ELF-1 (cell line): ENCODE measurements at regions not wholly inside any gene's neighbourhood (a gene's known extent, or its start where the extent isn't known, plus 50 kb on each side); places are given as distances from the start of the nearest gene placed in this dataset.
"Not testable (repeated sequence)": the region's sequence is repeated elsewhere in the genome, so short reads cannot be mapped to it uniquely, and the experiment has no call there.

Experiments used
- DNase-seq: peaks from one replicate; pipeline ENCODE4 v3.0.0-alpha.2; 2016; ENCODE audit warnings: low read depth, low spot score

DNA sequence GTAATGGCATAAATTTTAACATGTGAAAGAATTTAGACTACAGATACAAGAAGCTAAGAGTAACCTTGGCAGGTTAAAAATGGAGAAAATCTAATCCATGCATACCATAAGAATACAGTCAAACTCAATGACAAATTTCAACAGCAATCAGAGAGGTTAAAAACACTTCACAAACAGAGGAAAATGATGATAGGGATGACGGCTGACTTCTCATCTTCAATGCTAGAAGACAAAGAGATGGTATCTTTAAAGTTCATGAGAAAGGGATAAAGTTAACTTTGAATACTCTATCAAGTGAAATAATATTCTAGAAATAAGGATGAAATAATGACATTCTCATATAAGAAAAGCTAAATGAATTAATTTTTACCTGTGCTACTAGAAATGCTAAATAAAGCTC is 1130.2 kb upstream of the MIR17HG start:
- no peak for DNase-seq

DNA sequence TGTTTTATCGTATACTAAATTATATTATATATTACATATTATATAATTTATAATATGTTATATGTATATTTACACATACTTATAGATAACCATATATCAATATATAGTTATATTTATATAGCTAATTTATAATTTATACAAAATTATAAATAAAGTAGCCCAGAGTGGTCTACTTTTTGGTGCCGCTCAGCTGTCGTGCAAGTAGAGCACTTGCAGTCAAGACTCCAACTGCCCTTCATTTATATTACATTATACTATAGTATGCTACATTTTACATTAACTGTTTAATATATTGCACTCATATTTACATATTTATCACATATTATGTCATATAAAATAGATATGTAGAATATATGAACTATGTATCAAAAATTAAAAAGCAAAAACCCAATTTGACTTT is 1124.7 kb upstream of the MIR17HG start:
- no peak for DNase-seq

- no peak for DNase-seq
Measured at GRCh38 chr13:90230311-90230710, 1117.2 kb upstream of the MIR17HG start.

DNA sequence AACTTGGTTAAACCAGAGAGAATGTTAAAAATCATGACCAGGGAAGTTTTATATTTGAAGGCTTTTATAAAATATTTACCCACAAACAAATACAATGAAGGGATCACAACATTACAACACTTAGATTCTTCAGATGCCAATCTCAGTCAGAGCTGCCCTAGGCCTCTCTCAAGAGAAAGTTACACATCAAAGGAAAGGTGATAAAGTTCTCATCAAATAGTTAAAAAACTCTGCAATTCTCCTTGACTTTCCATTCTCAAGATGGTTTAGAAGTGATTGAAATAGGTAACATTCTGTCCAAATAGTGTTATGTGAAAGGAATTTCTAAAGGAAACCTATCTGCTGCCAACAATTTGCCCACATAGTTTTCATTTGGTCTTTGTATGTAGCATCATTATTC is 1115.2 kb upstream of the MIR17HG start:
- no peak for DNase-seq

GRCh38 chr13:90233933-90234672 is 1113.4 kb upstream of the MIR17HG start:
- no peak for DNase-seq

- DNase-seq = no peak
Measured at GRCh38 chr13:90237852-90238251, 1109.6 kb upstream of the MIR17HG start.

DNA sequence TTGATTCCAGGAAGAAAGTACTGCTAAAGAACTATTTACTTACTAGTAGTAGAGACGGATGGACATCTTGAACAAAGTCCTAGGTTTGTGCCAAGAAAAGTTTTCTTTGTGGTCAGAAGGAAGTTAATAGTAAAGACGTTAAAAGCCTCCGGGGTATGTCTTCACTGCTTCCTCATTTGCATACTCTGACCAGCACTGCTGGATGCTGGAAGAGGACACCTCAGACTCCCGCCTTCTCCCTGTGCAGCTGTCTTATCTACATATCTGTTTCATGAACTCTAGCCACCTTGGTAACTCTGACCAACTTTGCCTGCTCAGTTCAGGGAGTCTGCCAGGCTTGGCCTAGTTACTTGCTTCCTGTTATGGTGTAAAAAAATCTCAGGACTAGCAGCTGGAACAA is 1109.1 kb upstream of the MIR17HG start:
- DNase-seq = peak; percentile 50

GRCh38 chr13:90239130-90239529 is 1108.4 kb upstream of the MIR17HG start:
- no peak for DNase-seq

GRCh38 chr13:90246005-90246404 is 1101.5 kb upstream of the MIR17HG start:
- no peak for DNase-seq

DNA sequence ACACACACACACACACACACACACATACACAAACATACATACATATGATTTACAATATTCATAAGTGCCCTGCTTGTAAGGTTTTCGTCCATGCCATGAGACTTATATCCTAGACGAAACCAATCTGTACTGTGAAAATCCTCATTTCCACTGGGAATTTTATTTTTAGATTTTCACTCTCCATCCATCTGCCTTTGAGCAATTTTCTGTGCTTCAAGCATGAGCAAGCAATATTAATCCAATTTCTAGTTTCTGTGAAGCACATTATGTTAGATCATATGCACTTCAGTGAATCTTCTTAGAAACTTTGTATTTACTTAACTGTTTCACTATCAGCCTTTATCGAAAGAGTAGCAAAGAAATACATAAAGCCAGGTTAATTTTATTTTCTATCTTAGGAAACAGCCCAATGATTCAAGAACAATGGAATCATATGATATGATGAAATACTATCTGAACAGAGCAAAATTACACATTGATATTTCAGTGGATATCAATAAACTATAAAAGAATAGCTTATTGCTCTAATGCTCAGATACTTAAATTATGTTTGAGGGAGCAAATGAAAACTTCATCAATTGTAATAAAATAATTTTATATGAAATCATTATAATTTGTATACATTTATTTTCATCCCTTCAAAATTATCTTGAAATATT is 1100.7 kb upstream of the MIR17HG start:
- no peak for DNase-seq

DNA sequence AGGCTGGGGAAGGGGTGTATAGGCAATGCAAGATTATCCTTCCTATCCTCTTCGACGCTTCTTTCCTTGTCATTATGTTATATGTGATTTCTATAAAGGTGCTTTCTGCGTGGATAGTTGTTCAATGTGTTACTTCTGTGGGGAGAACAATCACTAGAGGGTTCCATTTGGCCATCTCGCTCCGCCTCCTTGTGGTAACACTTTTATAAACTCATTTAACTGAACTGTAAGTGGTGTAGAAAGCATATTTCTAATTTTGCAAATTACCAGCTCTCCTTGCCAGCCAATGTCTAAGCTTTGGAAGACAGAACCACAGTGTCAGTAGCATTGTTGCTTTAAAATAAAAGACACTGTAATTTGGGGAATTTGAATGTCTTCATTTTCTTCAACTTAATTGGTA is 1093.7 kb upstream of the MIR17HG start:
- no peak for DNase-seq

DNA sequence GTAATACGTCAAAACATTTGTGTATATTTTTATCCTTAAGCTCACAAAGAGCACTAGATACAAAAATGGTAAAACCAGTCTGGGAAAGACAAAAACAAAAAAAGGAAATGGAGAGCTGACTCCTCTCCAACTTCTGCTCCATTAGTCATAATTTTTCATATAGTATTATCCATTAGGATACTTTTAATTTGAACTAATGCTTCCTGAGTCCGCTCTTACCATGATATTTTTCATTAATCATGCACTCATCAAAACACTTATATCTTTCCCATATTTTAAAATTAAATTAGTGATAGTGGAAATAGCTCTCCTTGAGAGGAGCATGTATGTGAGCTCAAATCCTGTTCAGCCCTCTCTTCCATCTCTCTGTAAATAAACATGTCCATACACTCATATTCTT is 1093.0 kb upstream of the MIR17HG start:
- no peak for DNase-seq

GRCh38 chr13:90256746-90257145 is 1090.7 kb upstream of the MIR17HG start:
- no peak for DNase-seq

DNA sequence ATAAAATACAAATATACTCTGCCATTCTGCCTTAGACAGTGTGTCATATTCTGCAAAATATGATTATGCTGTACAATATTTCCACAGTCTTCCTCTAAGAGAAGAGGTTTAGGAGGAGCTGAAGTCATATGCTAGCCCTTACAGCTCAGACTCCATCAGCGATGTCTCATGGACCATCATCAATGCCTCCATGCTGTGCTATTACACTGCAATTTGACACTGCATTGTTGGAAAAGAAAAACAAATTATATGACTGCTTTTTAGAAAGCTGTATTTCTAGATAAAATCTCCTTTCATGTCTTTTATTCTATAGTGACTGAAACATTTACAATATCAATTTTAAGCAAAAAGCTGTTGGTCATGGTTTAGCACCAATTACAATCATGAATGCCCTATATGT is 1089.4 kb upstream of the MIR17HG start:
- no peak for DNase-seq

- peak; percentile 33 for DNase-seq
Measured at GRCh38 chr13:90261343-90261742, 1086.1 kb upstream of the MIR17HG start.

- no peak for DNase-seq
Measured at GRCh38 chr13:90270226-90270625, 1077.3 kb upstream of the MIR17HG start.

DNA sequence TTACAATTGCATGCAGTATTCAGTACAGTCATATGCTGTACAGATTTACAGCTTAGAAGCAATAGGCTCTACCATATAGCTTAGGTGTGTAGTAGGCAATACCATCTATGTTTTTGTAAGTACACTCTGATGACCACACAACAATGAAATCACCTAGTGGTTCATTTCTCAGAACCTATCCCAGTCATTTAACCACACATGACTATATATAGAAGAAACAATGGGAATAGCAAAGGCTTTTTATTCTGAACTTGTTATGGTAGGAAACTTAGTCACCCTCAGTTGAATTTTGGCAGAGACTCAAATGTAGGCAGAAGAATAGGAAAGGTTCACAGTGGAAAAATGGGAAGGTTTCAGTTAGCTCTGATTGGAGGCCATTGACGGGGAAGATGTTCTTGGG is 1075.1 kb upstream of the MIR17HG start:
- DNase-seq = no peak

DNA sequence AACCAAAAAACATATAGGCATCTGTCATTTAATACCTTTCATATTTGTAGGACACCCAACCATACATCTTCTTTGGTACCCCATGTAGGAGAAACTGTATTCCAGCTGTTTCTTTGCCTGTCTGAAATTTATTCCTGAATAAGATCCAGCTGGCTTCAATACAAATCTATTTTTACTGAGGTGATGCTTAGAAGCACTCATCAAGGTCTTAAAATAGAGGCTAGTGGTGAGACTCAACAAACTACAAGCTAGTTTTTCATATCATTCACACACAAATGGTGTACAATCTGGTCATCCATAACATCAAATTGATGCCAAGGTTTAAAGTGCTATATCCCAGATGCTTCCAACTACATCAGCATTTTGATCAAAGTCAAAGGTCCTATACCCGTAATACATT is 1071.3 kb upstream of the MIR17HG start:
- no peak for DNase-seq

DNA sequence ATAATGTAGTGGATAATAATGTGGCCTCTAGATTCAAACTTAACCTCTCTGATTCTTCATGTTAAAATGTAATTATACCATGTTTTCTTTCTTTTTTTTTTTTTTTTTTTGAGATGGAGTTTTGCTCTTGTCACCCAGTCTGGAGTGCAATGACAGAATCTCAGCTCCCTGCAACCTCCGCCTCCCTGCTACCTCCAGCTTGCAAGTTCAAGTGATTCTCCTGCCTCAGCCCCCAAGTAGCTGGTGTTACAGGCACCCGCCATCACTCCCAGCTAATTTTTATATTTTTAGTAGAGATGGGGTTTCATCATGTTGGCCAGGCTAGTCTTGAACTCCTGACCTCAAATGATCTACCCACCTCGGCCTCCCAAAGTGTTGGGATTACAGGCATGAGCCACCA is 1069.3 kb upstream of the MIR17HG start:
- DNase-seq = not testable (repeated sequence)

DNA sequence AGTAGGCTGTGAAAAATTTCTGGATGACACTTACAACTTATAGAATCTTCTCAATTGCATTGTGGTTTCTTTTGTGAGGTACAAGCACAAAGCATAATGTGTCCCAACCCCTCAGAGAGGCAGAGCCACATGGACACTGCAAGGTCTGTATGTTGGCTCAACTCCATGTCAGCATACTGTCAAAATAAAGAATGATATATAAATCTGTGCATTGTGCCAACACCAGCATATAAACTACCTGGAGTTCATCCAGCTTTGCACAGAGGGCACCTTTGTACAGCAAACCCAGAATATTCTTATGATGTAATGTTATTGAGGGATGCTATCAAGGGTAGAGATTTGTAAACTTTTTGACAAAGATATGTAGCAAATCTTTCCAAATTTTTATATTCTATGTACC is 1065.8 kb upstream of the MIR17HG start:
- DNase-seq = no peak

- no peak for DNase-seq
Measured at GRCh38 chr13:90287521-90287920, 1060.0 kb upstream of the MIR17HG start.

- DNase-seq = no peak
Measured at GRCh38 chr13:90293793-90294361, 1053.6 kb upstream of the MIR17HG start.

DNA sequence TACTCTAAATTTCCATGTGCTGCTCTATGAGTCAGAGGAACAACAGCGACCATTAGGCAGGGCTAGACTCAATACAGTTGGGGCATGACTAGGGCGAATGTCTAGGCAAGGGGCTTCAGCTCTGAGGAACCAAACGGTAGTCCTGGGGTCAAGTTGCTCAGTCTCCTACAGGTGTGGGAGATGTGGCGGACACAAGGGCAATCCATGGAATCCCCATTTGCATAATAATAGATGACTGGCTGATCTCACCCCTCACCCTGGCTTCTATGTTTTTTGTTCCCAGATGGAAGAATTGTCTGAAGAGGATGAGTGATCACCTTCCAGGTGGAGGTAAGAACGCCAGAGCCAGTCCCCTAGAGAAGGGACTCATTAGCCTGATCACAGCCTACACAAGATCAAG is 1048.2 kb upstream of the MIR17HG start:
- no peak for DNase-seq
